ENCODE measurements at regions not wholly inside any gene's neighbourhood (a gene's known extent, or its start where the extent isn't known, plus 50 kb on each side); places are given as distances from the start of the nearest gene placed in this dataset.
"Not testable (repeated sequence)": the region's sequence is repeated elsewhere in the genome, so short reads cannot be mapped to it uniquely, and the experiment has no call there.

- no peak overlapping the region for H3K4me3 Mint-ChIP-seq
- no peak overlapping the region for H3K27ac Mint-ChIP-seq
- Histone ChIP-seq H3K9me3 (ENCODE audit: control insufficient read depth in 2 of 2, low read length in 2 of 2) (no peaks in the 10 kb centered on the region), H3K27me3 (ENCODE audit: control insufficient read depth, insufficient read depth, low read length) (no peaks in the 10 kb centered on the region), H3K4me3 (ENCODE audit: low read depth, low read length) (no peak overlapping the region), H3K36me3 (ENCODE audit: control insufficient read depth, insufficient read depth, low read length) (no peaks in the 10 kb centered on the region), H3K4me1 (ENCODE audit: control insufficient read depth, insufficient read depth, low read length, poor library complexity, severe bottlenecking) (no peaks in the 10 kb centered on the region), H3K27ac (ENCODE audit: insufficient read depth, low read length, poor library complexity, severe bottlenecking) (no peak overlapping the region)
- no peaks in the 10 kb centered on the region for H3K4me1 Mint-ChIP-seq
- DNase-seq, result no peak
- H3K36me3 Mint-ChIP-seq, result no peaks in the 10 kb centered on the region
- no peaks in the 10 kb centered on the region for H3K9me3 Mint-ChIP-seq
- H3K27me3 Mint-ChIP-seq, result no peaks in the 10 kb centered on the region
- ATAC-seq (ENCODE audit: low read depth in 2 of 2), result no peak
Measured at GRCh38 chr15:75770131-75770530, 57.5 kb upstream of the CSPG4 start.

- not testable (repeated sequence) for H3K36me3 ChIP-seq (ENCODE audit: control insufficient read depth, insufficient read depth, low read length); H3K36me3 Mint-ChIP-seq; H3K27ac Mint-ChIP-seq; H3K4me1 Mint-ChIP-seq; H3K9me3 ChIP-seq (ENCODE audit: control insufficient read depth in 2 of 2, low read length in 2 of 2); H3K4me3 Mint-ChIP-seq; H3K27me3 Mint-ChIP-seq; H3K4me1 ChIP-seq (ENCODE audit: control insufficient read depth, insufficient read depth, low read length, poor library complexity, severe bottlenecking); DNase-seq; H3K27me3 ChIP-seq (ENCODE audit: control insufficient read depth, insufficient read depth, low read length); ATAC-seq (ENCODE audit: low read depth in 2 of 2); H3K4me3 ChIP-seq (ENCODE audit: low read depth, low read length); H3K9me3 Mint-ChIP-seq; H3K27ac ChIP-seq (ENCODE audit: insufficient read depth, low read length, poor library complexity, severe bottlenecking)
Measured at GRCh38 chr15:75768526-75768925, 55.9 kb upstream of the CSPG4 start.

- H3K27ac ChIP-seq (ENCODE audit: insufficient read depth, low read length, poor library complexity, severe bottlenecking); H3K4me1 Mint-ChIP-seq; H3K4me1 ChIP-seq (ENCODE audit: control insufficient read depth, insufficient read depth, low read length, poor library complexity, severe bottlenecking); H3K27me3 ChIP-seq (ENCODE audit: control insufficient read depth, insufficient read depth, low read length); ATAC-seq (ENCODE audit: low read depth in 2 of 2); H3K36me3 ChIP-seq (ENCODE audit: control insufficient read depth, insufficient read depth, low read length); H3K27me3 Mint-ChIP-seq; H3K36me3 Mint-ChIP-seq; H3K9me3 ChIP-seq (ENCODE audit: control insufficient read depth in 2 of 2, low read length in 2 of 2); H3K4me3 Mint-ChIP-seq; H3K4me3 ChIP-seq (ENCODE audit: low read depth, low read length); H3K27ac Mint-ChIP-seq; DNase-seq; H3K9me3 Mint-ChIP-seq: not testable (repeated sequence)
Measured at GRCh38 chr15:75765551-75766305, 53.1 kb upstream of the CSPG4 start.

- not testable (repeated sequence) for H3K4me1 Mint-ChIP-seq; H3K4me3 ChIP-seq (ENCODE audit: low read depth, low read length); H3K27me3 ChIP-seq (ENCODE audit: control insufficient read depth, insufficient read depth, low read length); H3K9me3 ChIP-seq (ENCODE audit: control insufficient read depth in 2 of 2, low read length in 2 of 2); H3K4me1 ChIP-seq (ENCODE audit: control insufficient read depth, insufficient read depth, low read length, poor library complexity, severe bottlenecking); DNase-seq; H3K27me3 Mint-ChIP-seq; H3K4me3 Mint-ChIP-seq; H3K27ac ChIP-seq (ENCODE audit: insufficient read depth, low read length, poor library complexity, severe bottlenecking); H3K36me3 ChIP-seq (ENCODE audit: control insufficient read depth, insufficient read depth, low read length); ATAC-seq (ENCODE audit: low read depth in 2 of 2); H3K9me3 Mint-ChIP-seq; H3K27ac Mint-ChIP-seq; H3K36me3 Mint-ChIP-seq
Measured at GRCh38 chr15:75764845-75765550, 52.4 kb upstream of the CSPG4 start.

GRCh38 chr15:75763635-75764600 is 51.3 kb upstream of the CSPG4 start:
- H3K9me3 Mint-ChIP-seq; H3K36me3 Mint-ChIP-seq; H3K27ac Mint-ChIP-seq; ATAC-seq (ENCODE audit: low read depth in 2 of 2); DNase-seq; H3K4me3 ChIP-seq (ENCODE audit: low read depth, low read length); H3K27me3 ChIP-seq (ENCODE audit: control insufficient read depth, insufficient read depth, low read length); H3K27me3 Mint-ChIP-seq; H3K36me3 ChIP-seq (ENCODE audit: control insufficient read depth, insufficient read depth, low read length); H3K4me1 ChIP-seq (ENCODE audit: control insufficient read depth, insufficient read depth, low read length, poor library complexity, severe bottlenecking); H3K4me3 Mint-ChIP-seq; H3K9me3 ChIP-seq (ENCODE audit: control insufficient read depth in 2 of 2, low read length in 2 of 2); H3K27ac ChIP-seq (ENCODE audit: insufficient read depth, low read length, poor library complexity, severe bottlenecking): not testable (repeated sequence)
- peaks cover 0 to 14% (median 8%) of the 10 kb centered on the region in 4 donors for H3K4me1 Mint-ChIP-seq

- Mint-ChIP-seq H3K9me3 (no peaks in the 10 kb centered on the region), H3K4me1 (peaks cover 1 to 20% (median 10%) of the 10 kb centered on the region in 4 donors), H3K4me3 (no peak overlapping the region), H3K27me3 (peaks cover 4% of the 10 kb centered on the region), H3K27ac (no peak overlapping the region), H3K36me3 (no peaks in the 10 kb centered on the region)
- H3K27ac ChIP-seq (ENCODE audit: insufficient read depth, low read length, poor library complexity, severe bottlenecking), result no peak overlapping the region
- no peaks in the 10 kb centered on the region for H3K27me3 ChIP-seq (ENCODE audit: control insufficient read depth, insufficient read depth, low read length)
- no peaks in the 10 kb centered on the region for H3K9me3 ChIP-seq (ENCODE audit: control insufficient read depth in 2 of 2, low read length in 2 of 2)
- ATAC-seq (ENCODE audit: low read depth in 2 of 2), result no peak
- no peaks in the 10 kb centered on the region for H3K36me3 ChIP-seq (ENCODE audit: control insufficient read depth, insufficient read depth, low read length)
- no peak overlapping the region for H3K4me3 ChIP-seq (ENCODE audit: low read depth, low read length)
- no peak for DNase-seq
- peaks cover 8% of the 10 kb centered on the region for H3K4me1 ChIP-seq (ENCODE audit: control insufficient read depth, insufficient read depth, low read length, poor library complexity, severe bottlenecking)
Measured at GRCh38 chr15:75763137-75763611, 50.5 kb upstream of the CSPG4 start.

Data from CD4-positive, CD25-positive, alpha-beta regulatory T cell (primary cell).